GM12865 (cell line): ENCODE measurements at regions not wholly inside any gene's neighbourhood (a gene's known extent, or its start where the extent isn't known, plus 50 kb on each side); places are given as distances from the start of the nearest gene placed in this dataset.

Source experiments
- DNase-seq: peaks from one replicate; pipeline ENCODE4 v3.0.0; 2010; ENCODE audit warnings: low read depth
- H3K4me3 ChIP-seq: 2 replicates; pipeline ENCODE4 v1.5.1; 2011; ENCODE audit warnings: mild to moderate bottlenecking, low read depth, low read length, control low read depth
- TF ChIP-seq, protein P1 (sequence below): IDR thresholded peaks from 2 replicates; pipeline ENCODE4 v1.5.1; 2011; ENCODE audit warnings: low read length, control low read depth, low read depth, inconsistent platforms; ENCODE audit not compliant: insufficient read depth; ENCODE audit errors: missing control alignments

DNA sequence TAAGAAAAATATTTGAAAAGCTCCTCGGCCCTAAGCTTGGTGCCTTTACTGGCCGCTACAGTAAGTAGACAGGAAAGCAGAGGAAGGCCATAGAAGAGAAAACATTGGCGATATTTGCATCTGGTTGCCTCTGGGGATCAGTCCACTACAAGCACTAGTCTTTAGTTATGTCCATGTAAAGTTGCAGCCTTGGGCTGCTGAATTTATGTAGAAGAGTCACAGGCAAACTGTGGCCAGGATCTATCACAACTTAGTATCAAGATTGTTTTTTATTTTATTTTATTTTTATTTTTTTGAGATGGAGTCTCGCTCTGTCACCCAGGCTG, 228.7 kb upstream of the CAMK1G start:
- H3K4me3 ChIP-seq = no peak overlapping the region
- TF ChIP-seq, protein P1, sequence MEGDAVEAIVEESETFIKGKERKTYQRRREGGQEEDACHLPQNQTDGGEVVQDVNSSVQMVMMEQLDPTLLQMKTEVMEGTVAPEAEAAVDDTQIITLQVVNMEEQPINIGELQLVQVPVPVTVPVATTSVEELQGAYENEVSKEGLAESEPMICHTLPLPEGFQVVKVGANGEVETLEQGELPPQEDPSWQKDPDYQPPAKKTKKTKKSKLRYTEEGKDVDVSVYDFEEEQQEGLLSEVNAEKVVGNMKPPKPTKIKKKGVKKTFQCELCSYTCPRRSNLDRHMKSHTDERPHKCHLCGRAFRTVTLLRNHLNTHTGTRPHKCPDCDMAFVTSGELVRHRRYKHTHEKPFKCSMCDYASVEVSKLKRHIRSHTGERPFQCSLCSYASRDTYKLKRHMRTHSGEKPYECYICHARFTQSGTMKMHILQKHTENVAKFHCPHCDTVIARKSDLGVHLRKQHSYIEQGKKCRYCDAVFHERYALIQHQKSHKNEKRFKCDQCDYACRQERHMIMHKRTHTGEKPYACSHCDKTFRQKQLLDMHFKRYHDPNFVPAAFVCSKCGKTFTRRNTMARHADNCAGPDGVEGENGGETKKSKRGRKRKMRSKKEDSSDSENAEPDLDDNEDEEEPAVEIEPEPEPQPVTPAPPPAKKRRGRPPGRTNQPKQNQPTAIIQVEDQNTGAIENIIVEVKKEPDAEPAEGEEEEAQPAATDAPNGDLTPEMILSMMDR = no peak
- no peak for DNase-seq

DNA sequence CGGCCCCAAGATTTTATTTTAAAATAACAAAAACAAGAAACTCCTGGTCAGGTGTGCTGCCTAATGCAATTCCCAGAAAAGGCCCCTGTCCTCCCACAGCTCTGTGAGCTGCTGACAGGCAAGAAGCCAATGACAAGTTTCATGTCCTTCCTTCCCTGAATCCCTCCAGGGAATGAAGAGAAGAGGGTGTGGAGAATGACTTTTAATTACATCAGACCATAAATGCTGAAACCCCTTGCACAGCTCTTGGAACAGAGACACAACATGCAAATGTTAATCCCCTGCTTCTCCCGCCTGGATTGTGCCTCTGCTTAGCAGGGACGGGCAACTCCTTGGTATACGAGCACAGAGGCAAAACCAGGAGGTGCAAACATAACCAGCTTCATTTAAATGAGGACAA, 228.1 kb upstream of the CAMK1G start:
- no peak overlapping the region for H3K4me3 ChIP-seq
- DNase-seq = no peak
- TF ChIP-seq, protein P1 = no peak

DNA sequence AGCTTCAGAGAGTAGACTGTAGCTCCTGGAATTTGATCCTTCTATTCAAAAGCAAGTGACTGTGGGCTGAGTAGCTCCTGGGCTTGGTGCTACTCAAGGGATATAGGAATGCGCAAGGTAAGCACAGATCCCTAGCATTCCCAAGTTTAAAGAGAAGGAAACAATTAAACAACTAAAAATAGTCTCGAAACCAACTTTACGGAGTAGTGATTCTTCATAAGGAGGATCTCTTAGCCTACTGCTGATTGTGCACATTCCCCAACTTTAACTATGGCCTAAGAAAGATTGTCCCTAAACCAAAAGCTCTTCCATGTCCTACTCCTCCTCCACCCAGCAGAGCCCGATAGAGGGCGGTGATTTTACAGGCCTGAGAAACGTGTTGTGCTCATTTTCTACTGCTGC, 226.5 kb upstream of the CAMK1G start:
- H3K4me3 ChIP-seq = no peak overlapping the region

DNA sequence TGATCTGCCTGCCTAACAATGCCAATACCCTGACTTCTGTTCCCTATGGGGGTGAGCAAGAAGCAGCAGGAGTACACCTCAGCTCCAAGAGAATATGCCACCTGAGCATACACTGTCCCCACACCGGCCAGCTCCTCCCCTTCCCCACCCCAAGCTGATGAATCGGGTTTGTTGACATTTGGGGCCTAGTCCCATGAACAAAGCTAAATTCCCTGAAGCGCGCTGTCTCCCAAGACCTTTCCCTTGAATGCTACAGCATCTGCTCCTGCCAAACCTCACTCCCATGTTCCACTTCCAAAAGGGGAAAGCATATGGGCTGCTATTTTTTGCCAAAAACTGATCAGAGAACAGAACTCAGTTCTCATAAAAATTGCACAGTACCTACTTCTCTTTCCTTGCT, 220.4 kb upstream of the CAMK1G start:
- TF ChIP-seq, protein P1 = no peak
- H3K4me3 ChIP-seq = no peak overlapping the region
- no peak for DNase-seq

More for the DNA sequence above, 226.5 kb upstream of the CAMK1G start:
- TF ChIP-seq, protein P1 = no peak
- DNase-seq = no peak

DNA sequence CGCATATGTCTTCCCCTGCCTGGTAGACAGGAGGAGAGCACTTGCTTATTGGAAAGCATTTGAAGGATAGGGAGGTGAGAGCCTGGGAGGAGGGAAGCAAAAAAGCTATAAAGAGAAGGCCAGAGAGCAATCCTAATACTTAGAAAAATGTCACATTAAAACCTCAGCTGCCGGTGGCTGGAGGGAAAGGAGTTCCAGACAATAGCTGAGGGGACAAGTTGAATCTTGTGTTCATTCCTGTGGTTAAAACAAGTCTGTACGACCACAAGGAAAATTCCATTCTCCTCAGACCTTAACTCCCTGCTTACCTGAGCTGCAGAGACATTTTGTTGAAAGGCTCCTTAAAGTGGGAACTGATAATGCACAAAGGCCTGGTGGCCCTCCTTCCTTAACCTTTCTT, 218.8 kb upstream of the CAMK1G start:
- TF ChIP-seq, protein P1 = no peak
- H3K4me3 ChIP-seq = no peak overlapping the region
- no peak for DNase-seq

DNA sequence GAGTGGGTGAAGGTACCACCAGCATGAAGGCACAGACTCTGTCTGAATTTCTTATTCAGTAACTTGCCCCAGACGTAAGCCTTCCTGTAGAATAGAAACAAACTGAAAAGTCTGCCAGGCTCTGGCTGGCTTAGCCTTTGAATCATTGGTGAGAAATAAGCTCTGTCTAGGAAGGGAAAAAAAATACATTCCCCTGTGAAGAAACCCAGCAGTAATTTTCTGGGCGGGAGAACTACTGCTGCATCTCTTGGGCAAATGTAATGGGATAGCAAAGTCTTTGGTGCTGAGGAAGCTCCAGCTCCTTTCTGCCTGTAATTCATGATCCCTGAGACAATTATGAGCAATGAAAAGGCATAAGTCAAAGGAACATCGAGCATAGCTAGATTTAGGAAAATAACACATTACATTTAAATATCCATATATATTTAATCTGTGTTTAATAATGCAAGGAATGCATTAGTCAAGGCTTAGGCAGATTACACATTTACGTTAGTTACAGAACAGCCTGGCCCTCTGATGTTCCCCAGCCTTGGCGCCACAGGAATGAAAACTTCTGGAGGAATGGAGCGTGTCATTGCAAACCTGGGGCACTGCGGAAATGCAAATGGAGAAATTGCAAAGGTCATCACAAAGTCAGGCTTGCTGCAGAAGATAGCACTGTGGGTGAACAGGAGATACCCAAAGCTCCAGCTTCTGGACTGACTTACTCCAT, 216.3 kb upstream of the CAMK1G start:
- no peak overlapping the region for H3K4me3 ChIP-seq
- TF ChIP-seq, protein P1 = no peak
- no peak for DNase-seq
